H1 (cell line): ENCODE measurements at regions not wholly inside any gene's neighbourhood (a gene's known extent, or its start where the extent isn't known, plus 50 kb on each side); places are given as distances from the start of the nearest gene placed in this dataset.

ENCODE experiments used
- CTCF ChIA-PET: fragments of 300-600 bp; sonication (Branson Sonifier 250); formaldehyde crosslinking; loops from one replicate; lab custom pipeline; 2021; ENCODE audit not compliant: partially characterized antibody; lab: Charles Lee
- POLR2A ChIA-PET: fragments of 300-600 bp; sonication (Branson Sonifier 250); formaldehyde crosslinking; loops from one replicate; lab custom pipeline; 2021; ENCODE audit warnings: inconsistent platforms; ENCODE audit not compliant: partially characterized antibody; lab: Charles Lee
- DNase-seq, 2 experiments: peaks; one replicate each; pipeline versions ENCODE4 v3.0.0 to v3.0.0-alpha.2; 2010 to 2022; ENCODE audit warnings: low spot score in 2 of 2, low read depth in 1 of 2, mixed read lengths in 1 of 2
- FAIRE-seq: peaks from 2 replicates; lab custom pipeline; 2011; peaks lifted over from hg19 to GRCh38; lab: Jason Lieb, UNC
- H2AFZ ChIP-seq: 2 replicates; pipeline ENCODE4 v1.8.1; 2012; ENCODE audit warnings: low read length, inconsistent platforms
- H2AK5ac ChIP-seq: 2 replicates; pipeline ENCODE4 v1.6.1; 2013; ENCODE audit warnings: low read depth, low read length
- H2BK120ac ChIP-seq: replicated peaks from 2 replicates; pipeline ENCODE3; 2013; ENCODE audit warnings: low read depth, low read length, inconsistent platforms
- H2BK12ac ChIP-seq: 2 replicates; pipeline ENCODE4 v1.6.1; 2013; ENCODE audit warnings: low read depth, low read length
- H2BK15ac ChIP-seq: 2 replicates; pipeline ENCODE4 v1.6.1; 2013; ENCODE audit warnings: low read length
- H2BK20ac ChIP-seq: 2 replicates; pipeline ENCODE4 v1.6.1; 2013; ENCODE audit warnings: low read length
- H2BK5ac ChIP-seq: 2 replicates; pipeline ENCODE4 v1.6.1; 2013; ENCODE audit warnings: low read depth, low read length
- H3K14ac ChIP-seq: 2 replicates; pipeline ENCODE4 v1.6.1; 2013; ENCODE audit warnings: inconsistent platforms; ENCODE audit not compliant: insufficient read length
- H3K18ac ChIP-seq: 2 replicates; pipeline ENCODE4 v1.6.1; 2013; ENCODE audit warnings: low read length; ENCODE audit errors: extremely low read depth
- H3K23ac ChIP-seq: 2 replicates; pipeline ENCODE4 v1.6.1; 2013; ENCODE audit warnings: inconsistent platforms; ENCODE audit not compliant: insufficient read length
- H3K23me2 ChIP-seq: 2 replicates; pipeline ENCODE4 v1.6.1; 2013; ENCODE audit warnings: low read depth, low read length
- H3K27ac ChIP-seq: 2 replicates; pipeline ENCODE4 v1.6.1; 2011; ENCODE audit warnings: low read depth, low read length, inconsistent platforms
- H3K27me3 ChIP-seq, 4 experiments: replicated peaks in 1 of 4; 1 replicate in 1 of 4; 2 replicates in 3 of 4; pipeline versions ENCODE4 v1.6.1 to v1.8.1; 2011 to 2013; ENCODE audit warnings: low read length in 3 of 4, mild to moderate bottlenecking in 3 of 4, inconsistent platforms in 2 of 4, mixed read lengths in 2 of 4, moderate library complexity in 1 of 4; ENCODE audit not compliant: control insufficient read depth in 3 of 4, insufficient read depth in 3 of 4; ENCODE audit errors: extremely low read depth in 1 of 4
- H3K36me3 ChIP-seq, 4 experiments: 2 replicates each; pipeline versions ENCODE4 v1.6.1 to v1.8.1; 2011 to 2013; ENCODE audit warnings: mild to moderate bottlenecking in 4 of 4, low read length in 3 of 4, moderate library complexity in 2 of 4, control low read depth in 1 of 4, inconsistent platforms in 1 of 4; ENCODE audit not compliant: insufficient read depth in 4 of 4, control insufficient read depth in 2 of 4
- H3K4ac ChIP-seq: replicated peaks from 2 replicates; pipeline ENCODE3; 2013; ENCODE audit warnings: low read length, low read depth, mixed read lengths, inconsistent platforms; ENCODE audit not compliant: insufficient read length
- H3K4me1 ChIP-seq, 4 experiments: replicated peaks in 1 of 4; 1 replicate in 1 of 4; 2 replicates in 3 of 4; pipeline versions ENCODE4 v1.6.1 to v1.8.1; 2011 to 2013; ENCODE audit warnings: low read length in 3 of 4, inconsistent platforms in 2 of 4, mixed read lengths in 1 of 4; ENCODE audit not compliant: insufficient read depth in 4 of 4, control insufficient read depth in 3 of 4
- H3K4me2 ChIP-seq, 2 experiments: 2 replicates each; pipeline versions ENCODE4 v1.6.1 to v1.8.1; 2011 to 2013; ENCODE audit warnings: low read depth in 2 of 2, low read length in 2 of 2, control low read depth in 1 of 2, inconsistent platforms in 1 of 2, mild to moderate bottlenecking in 1 of 2; ENCODE audit not compliant: insufficient read depth in 1 of 2
- H3K4me3 ChIP-seq, 4 experiments: fragments of 200-600, 300-600 bp in 1 of 4; sonication (generic), shearing (Covaris generic), sonication (Bioruptor Twin) in 1 of 4; 2 replicates each; pipeline versions ENCODE4 v1.5.1 to v1.8.1; 2011 to 2016; ENCODE audit warnings: low read length in 4 of 4, low read depth in 3 of 4, control low read depth in 2 of 4, inconsistent platforms in 2 of 4, mild to moderate bottlenecking in 2 of 4, mixed read lengths in 1 of 4, moderate library complexity in 1 of 4; ENCODE audit not compliant: insufficient read depth in 2 of 4; ENCODE audit errors: extremely low read depth in 1 of 4
- H3K56ac ChIP-seq: replicated peaks from 2 replicates; pipeline ENCODE3; 2013; ENCODE audit warnings: low read depth, mild to moderate bottlenecking, mixed read lengths, low read length, inconsistent platforms; ENCODE audit not compliant: insufficient read length
- H3K79me1 ChIP-seq: 2 replicates; pipeline ENCODE4 v1.6.1; 2013; ENCODE audit warnings: low read depth, low read length, control low read depth
- H3K79me2 ChIP-seq, 2 experiments: 2 replicates each; pipeline versions ENCODE4 v1.6.1 to v1.8.1; 2012 to 2013; ENCODE audit warnings: low read length in 2 of 2, mild to moderate bottlenecking in 2 of 2, inconsistent platforms in 1 of 2; ENCODE audit not compliant: insufficient read depth in 2 of 2, control insufficient read depth in 1 of 2
- H3K9ac ChIP-seq, 4 experiments: replicated peaks in 1 of 4; 1 replicate in 1 of 4; 2 replicates in 3 of 4; pipeline versions ENCODE4 v1.6.1 to v1.8.1; 2011 to 2013; ENCODE audit warnings: low read depth in 3 of 4, low read length in 3 of 4, control low read depth in 2 of 4, mild to moderate bottlenecking in 2 of 4, moderate library complexity in 2 of 4, inconsistent platforms in 1 of 4; ENCODE audit errors: extremely low read depth in 1 of 4
- H3K9me3 ChIP-seq, 2 experiments: 2 replicates each; pipeline versions ENCODE4 v1.6.1 to v1.8.1; 2012 to 2013; ENCODE audit warnings: mild to moderate bottlenecking in 2 of 2, moderate library complexity in 2 of 2, control low read depth in 1 of 2, inconsistent platforms in 1 of 2, low read depth in 1 of 2, low read length in 1 of 2, mixed read lengths in 1 of 2; ENCODE audit not compliant: insufficient read depth in 2 of 2
- H4K20me1 ChIP-seq, 2 experiments: replicated peaks in 1 of 2; 2 replicates each; pipeline versions ENCODE3 to v1.8.1; 2011 to 2013; ENCODE audit warnings: inconsistent platforms in 2 of 2, low read length in 2 of 2, mild to moderate bottlenecking in 1 of 2; ENCODE audit not compliant: insufficient read depth in 2 of 2, control insufficient read depth in 1 of 2
- H4K5ac ChIP-seq: 2 replicates; pipeline ENCODE4 v1.6.1; 2013; ENCODE audit warnings: low read length, low read depth, mixed read lengths, inconsistent platforms; ENCODE audit not compliant: insufficient read length
- H4K8ac ChIP-seq: 2 replicates; pipeline ENCODE4 v1.8.0; 2013; ENCODE audit warnings: mild to moderate bottlenecking, moderate library complexity, low read length, inconsistent platforms; ENCODE audit not compliant: insufficient read depth; ENCODE audit errors: extremely low read depth
- H4K91ac ChIP-seq: replicated peaks from 2 replicates; pipeline ENCODE3; 2013; ENCODE audit warnings: low read length, mixed read lengths, inconsistent platforms; ENCODE audit not compliant: insufficient read length
- CTBP2 ChIP-seq: IDR thresholded peaks from 2 replicates; pipeline ENCODE4 v1.7.0; 2011; ENCODE audit warnings: borderline replicate concordance, mild to moderate bottlenecking, moderate library complexity, mixed read lengths, low read length; ENCODE audit not compliant: insufficient read depth, insufficient read length
- E2F6 ChIP-seq: IDR thresholded peaks from 2 replicates; pipeline ENCODE4 v1.6.1; 2012; ENCODE audit warnings: inconsistent platforms
- GABPA ChIP-seq: IDR thresholded peaks from 2 replicates; pipeline ENCODE4 v1.6.1; 2011; ENCODE audit warnings: mild to moderate bottlenecking, low read length, moderate library complexity, borderline replicate concordance; ENCODE audit not compliant: insufficient read depth
- GTF2F1 ChIP-seq: IDR thresholded peaks from 2 replicates; pipeline ENCODE4 v1.6.1; 2012; ENCODE audit warnings: low read depth, low read length, improper control_type of control experiment, borderline replicate concordance
- KDM4A ChIP-seq: IDR thresholded peaks from one replicate; pipeline ENCODE4 v1.7.1; 2012; ENCODE audit warnings: low read depth, mild to moderate bottlenecking, moderate library complexity, low read length, inconsistent platforms; ENCODE audit not compliant: severe bottlenecking
- KDM5A ChIP-seq: fragments of 200-600 bp; IDR thresholded peaks from 2 replicates; pipeline ENCODE4 v1.7.1; 2012; ENCODE audit warnings: mild to moderate bottlenecking, low read length, inconsistent platforms, mixed read lengths
- MAX ChIP-seq: IDR thresholded peaks from 2 replicates; pipeline ENCODE4 v1.6.1; 2012; ENCODE audit warnings: inconsistent platforms
- RAD21 ChIP-seq, 2 experiments: IDR thresholded peaks in 1 of 2; conservative IDR thresholded peaks in 1 of 2; 2 replicates each; pipeline ENCODE4 v1.6.1; 2011; ENCODE audit warnings: low read depth in 2 of 2, low read length in 2 of 2, improper control_type of control experiment in 1 of 2, inconsistent platforms in 1 of 2, mild to moderate bottlenecking in 1 of 2, moderate library complexity in 1 of 2
- RBBP5 ChIP-seq: IDR thresholded peaks from 2 replicates; pipeline ENCODE4 v1.7.1; 2012; ENCODE audit warnings: low read depth, mild to moderate bottlenecking, inconsistent platforms, low read length, moderate library complexity, borderline replicate concordance
- SIRT6 ChIP-seq: IDR thresholded peaks from one replicate; pipeline ENCODE4 v1.7.1; 2012; ENCODE audit warnings: low read length, inconsistent platforms
- TBP ChIP-seq: IDR thresholded peaks from 2 replicates; pipeline ENCODE4 v1.6.1; 2011; ENCODE audit warnings: low read depth, low read length, improper control_type of control experiment
- WGBS, 2 experiments: shearing (Covaris generic) in 1 of 2; methylation state at CpG; one replicate each; pipeline versions ENCODE4 v1.1.6 to v1.1.7; 2013 to 2015; ENCODE audit warnings: low lambda C conversion rate in 2 of 2, mixed read lengths in 2 of 2, inconsistent platforms in 1 of 2, low coverage in 1 of 2, missing lambda C conversion rate in 1 of 2; ENCODE audit not compliant: insufficient replicate concordance in 2 of 2, insufficient coverage in 1 of 2, insufficient read length in 1 of 2; ENCODE audit errors: extremely low coverage in 1 of 2, missing lambda C conversion rate in 1 of 2; 5-methylcytosine and 5-hydroxymethylcytosine counted together

GRCh38 chr10:3848005-3848774 is 63.2 kb upstream of the KLF6 start:
- H3K23me2 ChIP-seq = no peaks in the 10 kb centered on the region
- H2BK15ac ChIP-seq = no peak overlapping the region
- H4K5ac ChIP-seq = no peak overlapping the region
- H2BK120ac ChIP-seq = no peak overlapping the region
- no peak overlapping the region for H3K23ac ChIP-seq
- H3K27me3 ChIP-seq = no peaks in the 10 kb centered on the region
- H3K4me3 ChIP-seq = no peak overlapping the region
- H2AK5ac ChIP-seq = no peak overlapping the region
- H2BK20ac ChIP-seq = no peak overlapping the region
- H2BK12ac ChIP-seq = no peak overlapping the region
- no peaks in the 10 kb centered on the region for H3K79me2 ChIP-seq
- ChIA-PET CTCF (interaction anchor here (0.6 kb wide), 1 partner anchor 114 kb away, joined by 3 read pairs; no protein-coding TSS in a partner anchor), POLR2A (interaction anchor here (1.1 kb wide), 1 partner anchor 63 kb away, joined by 3 read pairs; the partner anchor contains the start of gene KLF6)
- no peaks in the 10 kb centered on the region for H3K9me3 ChIP-seq
- no peak overlapping the region for H3K4ac ChIP-seq
- H3K79me1 ChIP-seq = no peaks in the 10 kb centered on the region
- H3K4me1 ChIP-seq = peaks cover 0 to 3% (median 2%) of the 10 kb centered on the region in 4 experiments; a peak in 3 of 7 replicates
- H3K9ac ChIP-seq = no peak overlapping the region
- no peak overlapping the region for H3K14ac ChIP-seq
- H3K56ac ChIP-seq = no peak overlapping the region
- H2BK5ac ChIP-seq = no peak overlapping the region
- no peak overlapping the region for H3K4me2 ChIP-seq
- WGBS, 2 experiments = 90% methylated on average over 6 of the region's 6 CpGs; no CpG with 5 or more reads in 1 of the 2 experiments
- H4K91ac ChIP-seq = no peak overlapping the region
- no peak overlapping the region for H3K27ac ChIP-seq
- H4K8ac ChIP-seq = no peak overlapping the region
- no peak overlapping the region for H3K18ac ChIP-seq
- FAIRE-seq (no peak), DNase-seq (no peak)
- H2AFZ ChIP-seq = no peak overlapping the region
- no peaks in the 10 kb centered on the region for H3K36me3 ChIP-seq
- H4K20me1 ChIP-seq = no peaks in the 10 kb centered on the region
- TF ChIP-seq CTBP2 (no peak), KDM5A (no peak), MAX (no peak), GTF2F1 (no peak), RBBP5 (no peak), GABPA (no peak), TBP (no peak), E2F6 (no peak), KDM4A (no peak), RAD21 (IDR thresholded peaks at IDR 0.05 in 1 of 2, conservative IDR thresholded peaks at IDR 0.05 in 1 of 2; ENCODE audit: low read depth in 2 of 2, low read length in 2 of 2) (no peak), SIRT6 (no peak)
